Upper lobe of left lung (tissue), 6 donors: ENCODE measurements at regions not wholly inside any gene's neighbourhood (a gene's known extent, or its start where the extent isn't known, plus 50 kb on each side); places are given as distances from the start of the nearest gene placed in this dataset.

Experiments
- ATAC-seq, 2 donors: fragments of 200-7000 bp; cut with Tn5 transposase; one replicate each; pipeline ENCODE4 v1.9.1; 2022; ENCODE audit warnings: mild to moderate bottlenecking in 2 of 2, moderate library complexity in 2 of 2; ENCODE audit not compliant: low FRiP score in 2 of 2
- DNase-seq, 2 donors: peaks; one replicate each; pipeline ENCODE4 v3.0.0-alpha.2; 2019 to 2020
- H3K27ac ChIP-seq, 4 donors: fragments of 200-600 bp; sonication (generic); one replicate each; pipeline ENCODE4 v1.5.1; 2016 to 2019
- H3K27me3 ChIP-seq, 4 donors: fragments of 200-600 bp; sonication (generic); one replicate each; pipeline ENCODE4 v1.5.1; 2017 to 2019
- H3K36me3 ChIP-seq, 4 donors: fragments of 200-600 bp; sonication (generic); one replicate each; pipeline ENCODE4 v1.5.1; 2016 to 2019
- H3K4me1 ChIP-seq, 4 donors: fragments of 200-600 bp; sonication (generic); one replicate each; pipeline ENCODE4 v1.5.1; 2018 to 2019
- H3K4me3 ChIP-seq, 4 donors: fragments of 200-600 bp; sonication (generic); one replicate each; pipeline ENCODE4 v1.5.1; 2017 to 2019; ENCODE audit warnings: mild to moderate bottlenecking in 2 of 4, moderate library complexity in 1 of 4
- H3K9me3 ChIP-seq, 4 donors: fragments of 200-600 bp; sonication (generic); one replicate each; pipeline ENCODE4 v1.5.1; 2018 to 2019
- CTCF ChIP-seq, 6 experiments: fragments of 450-650 bp in 4 of 6; fragments of 200-600 bp in 2 of 6; sonication (generic) in 2 of 6; IDR thresholded peaks; one replicate each; pipeline ENCODE4 v1.5.1; 2016 to 2019; ENCODE audit warnings: antibody characterized with exemption in 6 of 6
- EP300 ChIP-seq, 4 donors: sonication (generic); formaldehyde crosslinking; IDR thresholded peaks; one replicate each; pipeline ENCODE4 v1.5.1; 2017; ENCODE audit warnings: antibody characterized with exemption in 4 of 4, control low read depth in 2 of 4
- POLR2A ChIP-seq, 4 donors: fragments of 450-650 bp; IDR thresholded peaks; one replicate each; pipeline ENCODE4 v1.5.1; 2016 to 2017; ENCODE audit warnings: antibody characterized with exemption in 4 of 4, mild to moderate bottlenecking in 2 of 4
- POLR2AphosphoS5 ChIP-seq, 2 donors: sonication (generic); formaldehyde crosslinking; IDR thresholded peaks; one replicate each; pipeline ENCODE4 v1.5.1; 2017; ENCODE audit warnings: antibody characterized with exemption in 2 of 2
- WGBS, 2 donors: methylation state at CpG; one replicate each; pipeline ENCODE4 v1.1.5; 2017 to 2018; 5-methylcytosine and 5-hydroxymethylcytosine counted together
- donor health status: DM: no; HTN: no; CAD: no; lungs with moderate emphysema.
- donor health status: DM: no; HTN: yes; CAD: no; lungs with severe emphysema.

- DNase-seq: no peak
- no peak for TF ChIP-seq CTCF (IDR thresholded peaks at IDR 0.05)
- TF ChIP-seq POLR2A (IDR thresholded peaks at IDR 0.05): no peak
- TF ChIP-seq EP300 (IDR thresholded peaks at IDR 0.05): no peak
- TF ChIP-seq POLR2AphosphoS5 (IDR thresholded peaks at IDR 0.05): no peak
- WGBS, 2 donors: 40 to 50% methylated on average over 1 of the region's 1 CpG
These were observed 425.3 kb upstream of the CDH6 start for GRCh38 chr5:30768056-30768690.

GRCh38 chr5:30765706-30766105 is 427.8 kb upstream of the CDH6 start:
- Histone ChIP-seq H3K4me1 (no peaks in the 10 kb centered on the region), H3K27ac (no peak overlapping the region), H3K4me3 (no peak overlapping the region), H3K36me3 (no peaks in the 10 kb centered on the region), H3K27me3 (no peaks in the 10 kb centered on the region), H3K9me3 (no peaks in the 10 kb centered on the region)
- DNase-seq (no peak), ATAC-seq (no peak)
- TF ChIP-seq POLR2A (IDR thresholded peaks at IDR 0.05) (no peak), CTCF (IDR thresholded peaks at IDR 0.05) (no peak), EP300 (IDR thresholded peaks at IDR 0.05) (no peak), POLR2AphosphoS5 (IDR thresholded peaks at IDR 0.05) (no peak)
- WGBS, 2 donors: 34 to 37% methylated on average over 2 of the region's 2 CpGs

More at GRCh38 chr5:30768056-30768690, 425.3 kb upstream of the CDH6 start:
- H3K36me3 ChIP-seq: no peaks in the 10 kb centered on the region
- no peaks in the 10 kb centered on the region for H3K4me1 ChIP-seq
- H3K27me3 ChIP-seq: no peaks in the 10 kb centered on the region
- no peak overlapping the region for H3K4me3 ChIP-seq
- H3K27ac ChIP-seq: no peak overlapping the region
- no peaks in the 10 kb centered on the region for H3K9me3 ChIP-seq
- ATAC-seq: peak in 1 of 2 donors; percentile 23

GRCh38 chr5:30765227-30765626 is 428.3 kb upstream of the CDH6 start:
- no peaks in the 10 kb centered on the region for H3K36me3 ChIP-seq
- H3K27me3 ChIP-seq: no peaks in the 10 kb centered on the region
- no peak overlapping the region for H3K4me3 ChIP-seq
- TF ChIP-seq EP300 (IDR thresholded peaks at IDR 0.05) (no peak), CTCF (IDR thresholded peaks at IDR 0.05) (no peak), POLR2AphosphoS5 (IDR thresholded peaks at IDR 0.05) (no peak), POLR2A (IDR thresholded peaks at IDR 0.05) (no peak)
- DNase-seq: no peak
- no peaks in the 10 kb centered on the region for H3K9me3 ChIP-seq
- ATAC-seq: no peak
- 38 to 50% methylated on average over 2 of the region's 2 CpGs for WGBS, 2 donors
- no peaks in the 10 kb centered on the region for H3K4me1 ChIP-seq
- no peak overlapping the region for H3K27ac ChIP-seq

- Histone ChIP-seq H3K36me3 (no peaks in the 10 kb centered on the region), H3K27me3 (no peaks in the 10 kb centered on the region), H3K4me3 (no peak overlapping the region), H3K9me3 (no peaks in the 10 kb centered on the region), H3K4me1 (no peaks in the 10 kb centered on the region), H3K27ac (no peak overlapping the region)
- no peak for DNase-seq
- ATAC-seq: no peak
- 39 to 50% methylated on average over 1 of the region's 1 CpG for WGBS, 2 donors
- TF ChIP-seq EP300 (IDR thresholded peaks at IDR 0.05): no peak
- no peak for TF ChIP-seq POLR2A (IDR thresholded peaks at IDR 0.05)
- no peak for TF ChIP-seq POLR2AphosphoS5 (IDR thresholded peaks at IDR 0.05)
- TF ChIP-seq CTCF (IDR thresholded peaks at IDR 0.05): no peak
These were observed 428.8 kb upstream of the CDH6 start for GRCh38 chr5:30764704-30765103.

GRCh38 chr5:30759731-30760130 is 433.8 kb upstream of the CDH6 start:
- TF ChIP-seq POLR2AphosphoS5 (IDR thresholded peaks at IDR 0.05): no peak
- no peak for TF ChIP-seq CTCF (IDR thresholded peaks at IDR 0.05)
- no peak for TF ChIP-seq EP300 (IDR thresholded peaks at IDR 0.05)

More at GRCh38 chr5:30759731-30760130, 433.8 kb upstream of the CDH6 start:
- Histone ChIP-seq H3K27ac (no peak overlapping the region), H3K27me3 (no peaks in the 10 kb centered on the region), H3K9me3 (no peaks in the 10 kb centered on the region), H3K36me3 (no peaks in the 10 kb centered on the region), H3K4me3 (no peak overlapping the region), H3K4me1 (no peaks in the 10 kb centered on the region)
- WGBS, 2 donors: 67 to 86% methylated on average over 3 of the region's 3 CpGs
- DNase-seq (no peak), ATAC-seq (no peak)
